Keratinocyte (primary cell): ENCODE measurements at regions not wholly inside any gene's neighbourhood (a gene's known extent, or its start where the extent isn't known, plus 50 kb on each side); places are given as distances from the start of the nearest gene placed in this dataset.

Experiments
- CTCF ChIP-seq, 3 experiments: IDR thresholded peaks in 1 of 3; conservative IDR thresholded peaks in 1 of 3; optimal IDR thresholded peaks in 1 of 3; 2 replicates in 2 of 3; 3 replicates in 1 of 3; pipeline versions ENCODE3 to v1.5.1; 2011; ENCODE audit warnings: low read length in 3 of 3, mild to moderate bottlenecking in 3 of 3, moderate library complexity in 2 of 3, control low read depth in 1 of 3, inconsistent platforms in 1 of 3; ENCODE audit not compliant: insufficient read depth in 2 of 3; ENCODE audit errors: extremely low read depth in 1 of 3
- EZH2 ChIP-seq: IDR thresholded peaks from one replicate; pipeline ENCODE4 v1.6.1; 2012; ENCODE audit warnings: inconsistent platforms, mild to moderate bottlenecking, low read length, moderate library complexity

GRCh38 chr7:106178593-106179134 is 66.6 kb upstream of the SYPL1 start:
- TF ChIP-seq EZH2, result no peak
- TF ChIP-seq CTCF (optimal IDR thresholded peaks at IDR 0.05 in 1 of 3, IDR thresholded peaks at IDR 0.05 in 1 of 3, conservative IDR thresholded peaks at IDR 0.05 in 1 of 3; ENCODE audit: extremely low read depth in 1 of 3, insufficient read depth in 2 of 3, low read length in 3 of 3), result peak; percentile 26 to 83 (median 44)
